Neutrophil (primary cell): ENCODE measurements at regions not wholly inside any gene's neighbourhood (a gene's known extent, or its start where the extent isn't known, plus 50 kb on each side); places are given as distances from the start of the nearest gene placed in this dataset.

ENCODE experiments used
- H3K27ac ChIP-seq: fragments of 200-600 bp; sonication (generic); 2 replicates; pipeline ENCODE4 v1.5.1; 2016; ENCODE audit warnings: mild to moderate bottlenecking, moderate library complexity
- H3K27me3 ChIP-seq: fragments of 200-600 bp; sonication (generic); 2 replicates; pipeline ENCODE4 v1.6.0; 2016; ENCODE audit warnings: mild to moderate bottlenecking
- H3K36me3 ChIP-seq: fragments of 200-600 bp; sonication (generic); 2 replicates; pipeline ENCODE4 v1.5.1; 2017
- H3K4me1 ChIP-seq, 2 experiments: fragments of 200-600 bp in 1 of 2; sonication (generic) in 1 of 2; 1 replicate in 1 of 2; 2 replicates in 1 of 2; pipeline versions ENCODE4 v1.5.1 to v1.6.1; 2013 to 2016; ENCODE audit warnings: low read depth in 1 of 2, low read length in 1 of 2, mild to moderate bottlenecking in 1 of 2, moderate library complexity in 1 of 2; ENCODE audit not compliant: control insufficient read depth in 1 of 2, insufficient read depth in 1 of 2
- H3K4me3 ChIP-seq, 2 experiments: fragments of 200-600 bp in 1 of 2; sonication (generic) in 1 of 2; 1 replicate in 1 of 2; 2 replicates in 1 of 2; pipeline ENCODE4 v1.5.1; 2013 to 2016; ENCODE audit warnings: low read depth in 1 of 2, low read length in 1 of 2, mild to moderate bottlenecking in 1 of 2, moderate library complexity in 1 of 2
- H3K9me3 ChIP-seq: fragments of 200-600 bp; sonication (generic); 2 replicates; pipeline ENCODE4 v1.5.1; 2016
- CTCF ChIP-seq: fragments of 200-600 bp; sonication (generic); IDR thresholded peaks from 2 replicates; pipeline ENCODE4 v1.5.1; 2016; ENCODE audit warnings: antibody characterized with exemption

DNA sequence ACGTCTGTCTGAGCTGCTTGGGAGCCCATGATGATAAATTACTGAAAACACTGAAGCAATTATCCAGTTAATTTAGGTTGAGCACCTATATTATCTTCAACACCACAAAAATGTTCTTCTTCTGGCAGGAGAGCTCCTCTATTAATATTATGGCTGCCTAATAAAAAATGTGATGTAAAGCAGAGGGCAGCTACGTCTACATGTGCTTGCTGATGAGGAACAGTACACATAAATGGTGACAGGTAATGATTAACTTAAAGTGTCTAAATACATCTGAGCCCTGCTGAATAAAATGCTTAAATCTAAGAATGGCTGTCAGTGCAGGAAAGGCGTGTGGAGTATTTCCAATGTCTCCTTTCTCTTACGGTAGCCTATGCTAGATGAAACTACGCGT is 131.3 kb upstream of the NR3C1 start:
- no peaks in the 10 kb centered on the region for H3K4me1 ChIP-seq
- no peak for TF ChIP-seq CTCF
- no peak overlapping the region for H3K27ac ChIP-seq
- H3K27me3 ChIP-seq: no peaks in the 10 kb centered on the region
- no peaks in the 10 kb centered on the region for H3K9me3 ChIP-seq
- H3K4me3 ChIP-seq: no peak overlapping the region
- H3K36me3 ChIP-seq: no peaks in the 10 kb centered on the region

GRCh38 chr5:143533978-143534760 is 130.7 kb upstream of the NR3C1 start:
- Histone ChIP-seq H3K9me3 (no peaks in the 10 kb centered on the region), H3K27me3 (no peaks in the 10 kb centered on the region), H3K27ac (no peak overlapping the region), H3K4me3 (no peak overlapping the region), H3K36me3 (no peaks in the 10 kb centered on the region), H3K4me1 (no peaks in the 10 kb centered on the region)
- TF ChIP-seq CTCF: no peak

DNA sequence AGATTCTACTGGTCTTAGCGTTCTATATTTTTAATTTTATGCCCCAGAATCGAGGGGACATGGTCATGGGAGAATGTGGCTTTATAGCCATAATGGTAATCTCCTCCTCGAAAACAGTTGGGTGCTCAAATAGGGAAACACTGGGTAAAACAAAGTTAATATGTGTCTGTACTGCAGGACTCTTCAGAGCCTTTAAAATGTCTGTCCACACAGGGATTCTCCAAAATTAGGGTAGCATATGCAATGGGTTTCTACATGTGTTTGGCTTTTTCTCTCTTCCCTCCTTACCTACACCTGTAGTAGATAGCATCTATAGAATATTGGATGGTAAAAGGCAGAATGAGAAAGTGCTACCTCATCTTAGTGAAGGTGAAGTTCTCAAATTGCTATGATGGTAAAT is 130.0 kb upstream of the NR3C1 start:
- no peaks in the 10 kb centered on the region for H3K27me3 ChIP-seq
- H3K36me3 ChIP-seq: no peaks in the 10 kb centered on the region
- no peaks in the 10 kb centered on the region for H3K4me1 ChIP-seq
- H3K27ac ChIP-seq: no peak overlapping the region
- no peak overlapping the region for H3K4me3 ChIP-seq
- H3K9me3 ChIP-seq: no peaks in the 10 kb centered on the region
- TF ChIP-seq CTCF: no peak

DNA sequence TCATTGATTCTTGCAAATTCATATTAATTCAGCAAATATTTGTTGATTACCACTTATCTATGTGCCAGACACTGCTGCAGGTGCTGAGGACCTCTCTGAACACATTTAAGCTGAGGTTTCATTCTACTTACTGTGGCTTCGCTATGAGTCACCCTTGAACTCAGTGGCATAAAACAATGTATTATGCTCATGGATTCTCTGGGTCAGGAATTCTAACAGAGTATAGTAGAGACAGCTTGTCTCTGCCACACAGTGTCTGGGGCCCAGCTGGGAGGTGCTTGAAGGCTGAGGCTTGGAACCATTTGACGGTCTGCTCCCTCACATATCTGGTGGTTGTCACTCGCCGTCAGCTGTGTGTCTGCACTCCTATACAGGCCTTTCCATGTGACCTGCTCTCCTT is 124.3 kb upstream of the NR3C1 start:
- no peaks in the 10 kb centered on the region for H3K4me1 ChIP-seq
- H3K27me3 ChIP-seq: no peaks in the 10 kb centered on the region
- H3K9me3 ChIP-seq: no peaks in the 10 kb centered on the region
- no peak for TF ChIP-seq CTCF
- no peak overlapping the region for H3K4me3 ChIP-seq
- H3K27ac ChIP-seq: no peak overlapping the region
- no peaks in the 10 kb centered on the region for H3K36me3 ChIP-seq

DNA sequence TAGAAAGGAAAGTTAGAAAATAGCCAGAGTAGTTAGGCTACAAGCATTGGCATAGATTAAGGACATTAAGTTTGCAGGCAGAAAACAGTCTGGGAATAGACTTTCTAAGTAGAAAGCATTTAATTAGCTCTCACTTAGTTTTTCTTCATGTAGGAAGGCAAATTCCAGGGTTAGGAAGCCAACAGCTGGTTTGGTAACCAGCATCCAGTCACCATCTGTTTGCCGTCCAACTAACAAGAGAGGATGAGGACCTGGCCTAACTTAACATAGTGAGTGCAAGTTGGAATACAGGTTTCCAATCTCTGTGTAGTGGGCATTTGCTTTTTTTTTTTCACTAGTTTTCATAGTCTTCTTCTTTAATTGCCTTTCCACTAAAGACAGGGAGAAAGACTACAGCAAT is 121.7 kb upstream of the NR3C1 start:
- no peak for TF ChIP-seq CTCF
- H3K27ac ChIP-seq: no peak overlapping the region
- no peak overlapping the region for H3K4me3 ChIP-seq
- no peaks in the 10 kb centered on the region for H3K36me3 ChIP-seq
- H3K9me3 ChIP-seq: no peaks in the 10 kb centered on the region
- H3K4me1 ChIP-seq: no peaks in the 10 kb centered on the region
- no peaks in the 10 kb centered on the region for H3K27me3 ChIP-seq
